SK-MEL-5 (cell line): ENCODE measurements at regions not wholly inside any gene's neighbourhood (a gene's known extent, or its start where the extent isn't known, plus 50 kb on each side); places are given as distances from the start of the nearest gene placed in this dataset.
A peak's percentile ranks its signal among the peaks of the same experiment; 100 is the strongest.
"Not testable (repeated sequence)": the region's sequence is repeated elsewhere in the genome, so short reads cannot be mapped to it uniquely, and the experiment has no call there.

Experiments used
- DNase-seq: peaks from one replicate; pipeline ENCODE4 v3.0.0-alpha.2; 2016; ENCODE audit warnings: low read depth, low spot score
- in situ Hi-C: cut with HindIII; loops from 2 replicates; pipeline ENCODE4 v1.10.0; 2016; ENCODE audit warnings: low sequenced_read_pairs, high pct_unique_total_duplicates, low pct_unique_long_range_greater_than_20kb

GRCh38 chr3:72027728-72028127 is 242.8 kb upstream of the PROK2 start:
- in situ Hi-C loops, DNase-seq: not testable (repeated sequence)

GRCh38 chr3:72022027-72022426 is 237.1 kb upstream of the PROK2 start:
- DNase-seq = no peak
- in situ Hi-C loops = no loop called here

GRCh38 chr3:72021531-72021930 is 236.6 kb upstream of the PROK2 start:
- in situ Hi-C loops = no loop called here
- no peak for DNase-seq

DNA sequence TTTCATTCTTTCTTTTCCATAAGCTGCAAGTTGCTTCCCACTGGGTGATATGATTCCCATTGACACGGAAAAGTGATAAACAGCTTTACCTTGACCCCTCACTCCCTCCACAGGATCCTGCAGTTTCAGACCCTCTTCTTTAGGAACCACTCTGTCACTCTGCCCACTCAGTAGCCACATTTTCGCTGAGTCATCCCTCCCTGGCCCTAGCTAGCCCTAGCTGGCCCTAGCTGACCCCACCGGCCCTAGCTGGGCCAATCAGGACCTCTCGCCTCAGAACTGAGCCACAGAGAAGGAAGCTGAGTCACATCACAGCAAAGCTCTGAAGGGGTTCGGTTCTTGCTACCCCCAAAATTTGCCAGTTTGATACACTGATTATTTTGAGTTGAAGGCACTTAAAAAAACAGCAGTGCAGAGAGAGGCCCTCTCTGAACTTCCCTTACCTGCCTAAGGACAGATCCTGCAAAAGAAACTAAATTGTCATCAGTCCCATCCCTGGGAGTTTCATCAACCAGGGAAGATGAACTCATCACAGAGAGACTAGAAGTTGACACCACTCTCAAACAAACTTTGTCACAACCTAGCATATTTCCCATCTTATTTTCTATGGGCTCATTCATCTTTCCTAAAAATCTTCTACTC is 233.5 kb upstream of the PROK2 start:
- in situ Hi-C loops = no loop called here
- DNase-seq = no peak

DNA sequence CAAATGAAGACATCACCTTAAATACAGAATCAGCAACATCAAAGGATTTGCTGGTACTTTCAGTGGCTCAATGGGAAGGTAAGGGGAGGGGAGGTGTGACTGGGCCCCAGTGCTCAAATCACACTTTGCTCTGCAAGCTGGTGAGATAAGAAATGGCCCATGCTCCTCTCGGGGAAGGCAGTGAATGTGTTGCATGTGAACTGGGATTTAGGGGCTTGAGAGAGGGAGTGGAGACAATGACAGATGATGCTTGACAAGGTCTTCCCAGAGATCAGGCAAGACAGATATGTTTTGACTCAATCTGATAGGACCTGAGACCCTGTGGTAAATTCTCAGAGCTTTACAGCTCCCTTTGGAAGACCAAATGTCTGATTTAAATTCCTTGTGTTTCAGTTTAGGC is 233.0 kb upstream of the PROK2 start:
- DNase-seq = no peak
- in situ Hi-C loops = no loop called here

GRCh38 chr3:72017311-72017710 is 232.4 kb upstream of the PROK2 start:
- in situ Hi-C loops = no loop called here
- no peak for DNase-seq

GRCh38 chr3:72015463-72015862 is 230.5 kb upstream of the PROK2 start:
- in situ Hi-C loops = no loop called here
- no peak for DNase-seq

DNA sequence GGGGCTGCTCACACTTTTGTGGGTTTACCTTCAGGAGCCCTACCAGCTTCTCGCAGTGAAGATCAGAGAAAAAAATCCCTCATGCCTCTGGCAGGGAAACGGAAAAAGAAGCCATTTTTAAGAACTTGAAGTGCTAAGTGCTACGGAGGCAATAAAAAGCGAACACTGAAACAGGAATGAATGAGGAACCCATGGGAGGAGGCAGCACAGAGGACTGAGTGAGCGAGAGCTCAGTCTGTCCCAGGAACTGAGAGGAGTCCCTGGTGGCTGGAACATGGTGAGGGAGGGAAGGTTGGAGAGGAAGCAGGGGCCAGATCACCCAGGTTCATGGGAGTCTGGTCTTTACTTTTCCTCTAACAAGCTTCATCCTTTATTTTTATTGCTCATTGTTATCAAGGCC is 228.1 kb upstream of the PROK2 start:
- in situ Hi-C loops = no loop called here
- no peak for DNase-seq

DNA sequence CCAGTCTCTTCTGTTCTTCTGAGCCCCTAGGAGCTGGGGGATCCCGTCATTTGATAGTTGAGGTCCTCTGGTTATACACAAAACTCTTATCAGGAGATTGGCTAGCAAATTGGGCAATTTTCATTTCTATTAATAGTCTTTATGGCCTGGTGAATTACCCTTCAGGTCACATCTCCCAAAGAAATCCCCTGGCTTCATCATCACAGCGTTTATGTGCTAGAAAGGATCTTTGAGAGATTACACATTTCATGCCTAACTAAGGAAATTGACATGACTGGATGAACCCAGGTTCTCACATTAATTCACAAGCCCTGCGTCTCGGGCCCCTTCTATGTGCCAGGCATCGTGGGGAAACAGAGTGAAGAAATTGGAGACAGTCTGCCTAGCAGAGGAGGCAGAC is 227.4 kb upstream of the PROK2 start:
- no peak for DNase-seq
- in situ Hi-C loops = no loop called here

DNA sequence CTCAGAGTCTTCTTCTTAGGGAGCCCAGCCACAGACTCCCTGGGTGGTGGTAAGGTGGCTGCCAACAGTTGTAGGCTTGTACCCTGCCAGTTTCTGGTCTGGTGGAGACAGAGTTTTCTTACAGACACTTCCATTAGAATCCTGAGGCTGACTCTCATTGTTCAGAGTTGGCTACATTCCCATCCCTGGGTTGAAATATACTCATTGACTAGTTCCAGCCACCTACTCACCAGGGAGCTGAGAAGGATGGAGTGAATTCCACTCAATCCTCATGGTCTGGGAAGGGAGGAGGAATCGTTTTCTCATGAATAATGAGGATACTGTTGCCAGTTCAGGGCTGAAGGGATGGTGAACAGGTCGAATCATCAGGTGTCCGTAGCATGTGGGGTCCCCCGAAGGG is 226.5 kb upstream of the PROK2 start:
- no peak for DNase-seq
- in situ Hi-C loops = no loop called here

GRCh38 chr3:72009851-72010443 is 225.0 kb upstream of the PROK2 start:
- in situ Hi-C loops = no loop called here
- no peak for DNase-seq

- DNase-seq = no peak
- in situ Hi-C loops = no loop called here
These were observed 223.5 kb upstream of the PROK2 start for GRCh38 chr3:72008226-72008996.

GRCh38 chr3:72006631-72007556 is 221.9 kb upstream of the PROK2 start:
- in situ Hi-C loops = no loop called here
- DNase-seq = no peak

DNA sequence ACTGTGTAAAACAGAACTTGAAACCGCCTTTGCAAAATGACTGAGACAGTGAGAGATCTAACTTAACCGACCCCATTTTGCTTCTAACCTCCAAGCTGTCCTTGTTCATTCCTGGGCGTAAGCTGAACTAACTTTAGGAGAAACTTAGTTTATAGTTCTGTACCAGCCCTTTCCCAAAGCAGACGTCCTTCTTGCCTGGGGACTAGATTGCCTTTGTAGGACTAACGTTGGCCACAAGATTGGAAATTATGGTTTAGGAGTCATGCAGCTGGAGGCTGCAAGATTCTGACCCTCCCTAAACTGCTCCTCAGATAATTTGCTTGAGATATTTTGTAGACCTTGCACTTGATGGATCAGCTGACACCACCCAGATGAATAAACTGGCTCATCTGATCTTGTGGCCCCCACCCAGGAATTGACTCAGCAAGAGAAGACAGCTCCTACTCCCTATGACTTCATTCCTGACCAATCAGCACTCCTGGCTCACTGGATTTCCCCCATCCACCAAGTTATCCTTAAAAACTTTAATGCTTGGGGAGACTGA is 219.9 kb upstream of the PROK2 start:
- DNase-seq = no peak
- in situ Hi-C loops = no loop called here

- DNase-seq = no peak
- in situ Hi-C loops = no loop called here
These were observed 219.0 kb upstream of the PROK2 start for GRCh38 chr3:72003936-72004335.

- in situ Hi-C loops = no loop called here
- DNase-seq = no peak
These were observed 216.8 kb upstream of the PROK2 start for GRCh38 chr3:72001758-72002157.

GRCh38 chr3:71998995-71999673 is 214.2 kb upstream of the PROK2 start:
- peak; percentile 22 for DNase-seq
- in situ Hi-C loops = no loop called here
